ENCODE measurements at regions not wholly inside any gene's neighbourhood (a gene's known extent, or its start where the extent isn't known, plus 50 kb on each side); places are given as distances from the start of the nearest gene placed in this dataset.
"Not testable (repeated sequence)": the region's sequence is repeated elsewhere in the genome, so short reads cannot be mapped to it uniquely, and the experiment has no call there.

DNA sequence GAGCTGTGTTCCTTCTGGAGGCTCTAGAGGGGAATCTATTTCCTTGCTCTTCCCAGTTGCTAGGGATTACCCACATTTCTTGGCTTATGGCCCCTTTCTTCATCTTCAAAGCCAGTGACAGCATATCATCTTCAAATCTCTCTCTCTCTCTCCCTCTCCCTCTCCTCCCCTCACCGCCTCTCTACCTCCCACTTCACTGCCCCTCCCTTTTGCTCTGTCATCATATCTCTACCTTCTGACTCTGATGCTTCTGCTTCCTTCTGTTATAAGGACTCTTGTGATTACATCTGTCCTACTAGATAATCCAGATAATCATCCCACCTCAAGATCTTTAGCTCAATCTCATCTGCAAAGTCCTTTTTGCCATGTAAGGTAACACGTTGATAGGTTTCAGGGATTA, 93.1 kb upstream of the TEX13D start:
- no peak for DNase-seq

DNA sequence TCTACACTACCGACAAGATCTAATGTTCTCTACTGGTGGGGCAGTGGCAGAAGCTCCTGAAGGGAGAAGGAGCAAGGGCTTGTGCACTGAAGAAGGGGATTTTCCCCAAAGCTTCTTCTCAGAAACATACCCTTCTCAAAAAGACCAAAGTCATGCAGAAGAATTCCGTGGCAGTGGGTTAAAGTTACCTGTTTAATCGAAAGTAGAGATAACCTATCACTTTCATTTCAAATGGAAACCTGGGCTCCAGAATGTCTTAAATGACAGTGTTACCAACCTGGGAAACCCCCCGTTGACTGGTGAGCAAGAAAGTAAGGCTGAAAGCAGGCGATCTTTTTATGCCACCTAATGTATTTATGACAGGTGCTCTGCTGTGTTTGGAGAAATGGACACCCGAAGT, 92.5 kb upstream of the TEX13D start:
- DNase-seq, result no peak

DNA sequence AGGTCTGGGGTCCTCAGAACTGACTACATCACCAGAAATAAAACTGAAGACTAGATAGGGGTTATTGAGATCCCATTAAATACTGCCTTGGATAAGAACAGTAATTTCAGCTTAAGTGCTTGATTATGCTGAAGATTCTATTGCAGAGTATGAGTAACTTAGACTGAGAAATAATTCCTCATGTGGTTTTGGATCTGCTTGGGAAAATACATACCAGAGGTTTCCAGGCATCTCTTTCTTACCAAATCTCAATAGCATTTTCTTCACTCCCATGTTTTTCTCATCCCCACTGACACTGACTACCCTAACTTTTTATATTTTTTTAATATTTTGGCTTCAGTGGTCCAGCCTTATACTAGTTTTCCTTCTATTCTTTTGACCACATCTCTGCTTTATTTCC, 92.0 kb upstream of the TEX13D start:
- DNase-seq, result no peak

DNA sequence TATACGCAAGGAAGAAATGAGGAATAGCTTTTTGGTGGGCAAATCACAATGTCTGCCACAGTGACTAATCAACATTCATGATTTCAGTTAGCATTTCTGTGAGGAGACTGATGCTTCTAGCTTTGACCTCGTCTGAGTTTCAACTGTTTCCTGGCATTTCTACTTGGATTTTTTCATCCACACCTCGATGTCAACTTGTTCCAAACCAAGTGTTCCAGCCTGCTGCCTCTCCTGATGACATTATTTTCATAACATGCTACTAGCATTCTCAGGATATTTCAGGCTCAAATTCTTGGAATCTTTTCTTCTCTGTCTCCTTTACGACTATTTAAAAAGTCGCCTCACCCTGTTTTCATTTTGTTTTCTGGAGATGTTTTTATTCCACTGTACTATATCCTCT, 90.3 kb upstream of the TEX13D start:
- no peak for DNase-seq

DNA sequence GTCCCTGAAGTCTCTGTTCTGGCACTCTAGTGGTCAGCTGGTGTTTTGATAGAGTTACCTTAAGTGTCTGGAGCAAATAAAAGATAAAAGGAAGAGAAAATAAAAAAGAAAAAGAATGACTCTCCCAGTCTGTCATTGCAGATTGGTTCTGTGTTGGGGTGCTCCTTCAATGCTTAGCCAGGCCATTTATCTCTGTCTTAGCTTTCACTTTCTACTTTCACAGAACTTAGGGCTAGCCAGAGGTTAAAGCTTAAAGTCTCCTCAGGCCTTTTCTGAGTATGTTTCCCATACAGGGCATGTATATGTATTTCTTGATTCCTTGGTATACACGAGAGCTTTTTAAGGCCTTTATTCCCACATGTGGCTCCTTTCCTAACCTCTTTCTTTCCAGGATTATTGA, 83.1 kb upstream of the TEX13D start:
- no peak for DNase-seq

DNA sequence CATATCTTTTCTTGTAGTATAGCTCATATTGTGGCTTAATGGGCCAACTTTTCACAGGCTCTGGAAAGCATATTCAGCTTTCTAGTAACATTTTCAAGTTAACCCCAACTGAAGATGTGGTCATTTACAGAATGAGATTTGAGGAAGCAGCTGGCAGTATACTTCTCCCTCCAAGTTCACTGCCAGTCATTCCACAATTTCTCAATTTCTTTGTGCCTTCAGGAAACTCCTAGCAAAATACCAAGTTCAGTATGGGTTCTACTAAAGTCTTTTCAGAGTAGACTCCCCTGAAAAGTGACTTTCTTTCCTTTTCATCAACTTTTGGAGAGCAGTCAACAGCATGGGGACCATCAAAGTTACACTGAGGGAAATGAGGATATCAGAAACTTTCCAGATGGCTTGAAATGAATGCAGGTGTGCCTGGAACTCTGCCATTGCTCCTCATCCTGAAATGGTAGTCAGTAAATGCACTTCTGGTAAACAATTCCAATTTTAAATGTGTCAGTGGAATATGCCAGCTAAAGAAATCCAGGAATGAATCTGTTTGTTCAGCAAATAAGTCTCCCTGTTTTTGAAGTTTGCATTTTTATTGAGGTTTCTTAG, 81.5 kb upstream of the TEX13D start:
- no peak for DNase-seq

DNA sequence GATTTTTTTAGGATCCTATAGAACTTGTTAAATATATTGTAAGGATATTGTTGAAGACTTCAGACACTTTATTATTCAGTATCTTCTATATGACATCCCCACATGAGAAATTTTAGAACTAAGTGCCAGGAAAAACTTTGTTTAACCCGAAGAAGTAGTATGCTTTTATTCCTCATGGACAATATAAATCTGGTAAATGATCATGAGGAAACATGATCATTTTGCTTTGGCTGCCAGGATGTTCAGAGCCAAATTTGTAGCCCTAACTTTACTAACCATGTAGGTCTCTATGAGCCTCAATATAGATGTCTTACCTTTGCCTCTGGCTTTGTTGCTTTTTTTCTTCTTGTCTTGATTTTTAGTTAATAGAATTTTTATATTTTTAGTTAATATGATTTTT, 77.8 kb upstream of the TEX13D start:
- DNase-seq, result no peak

DNA sequence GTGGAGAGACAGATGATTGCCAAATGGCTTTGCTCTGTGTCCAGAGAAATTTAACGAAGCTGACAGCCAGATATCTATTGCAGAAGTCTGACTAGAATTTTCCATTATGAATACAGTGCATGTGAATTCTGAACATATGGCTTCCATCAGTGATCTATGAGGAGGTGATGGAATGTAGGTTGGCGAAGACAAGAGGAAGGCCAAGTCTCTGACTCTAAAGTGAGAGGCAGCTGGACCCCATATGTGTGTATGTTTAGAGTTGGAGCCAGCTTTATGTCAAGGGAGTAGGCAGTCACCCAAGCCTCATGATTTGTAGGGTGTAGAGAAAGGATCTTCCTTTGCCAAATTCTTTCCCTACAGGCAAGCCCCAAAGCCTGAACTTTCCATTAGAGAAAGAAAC, 76.2 kb upstream of the TEX13D start:
- no peak for DNase-seq

DNA sequence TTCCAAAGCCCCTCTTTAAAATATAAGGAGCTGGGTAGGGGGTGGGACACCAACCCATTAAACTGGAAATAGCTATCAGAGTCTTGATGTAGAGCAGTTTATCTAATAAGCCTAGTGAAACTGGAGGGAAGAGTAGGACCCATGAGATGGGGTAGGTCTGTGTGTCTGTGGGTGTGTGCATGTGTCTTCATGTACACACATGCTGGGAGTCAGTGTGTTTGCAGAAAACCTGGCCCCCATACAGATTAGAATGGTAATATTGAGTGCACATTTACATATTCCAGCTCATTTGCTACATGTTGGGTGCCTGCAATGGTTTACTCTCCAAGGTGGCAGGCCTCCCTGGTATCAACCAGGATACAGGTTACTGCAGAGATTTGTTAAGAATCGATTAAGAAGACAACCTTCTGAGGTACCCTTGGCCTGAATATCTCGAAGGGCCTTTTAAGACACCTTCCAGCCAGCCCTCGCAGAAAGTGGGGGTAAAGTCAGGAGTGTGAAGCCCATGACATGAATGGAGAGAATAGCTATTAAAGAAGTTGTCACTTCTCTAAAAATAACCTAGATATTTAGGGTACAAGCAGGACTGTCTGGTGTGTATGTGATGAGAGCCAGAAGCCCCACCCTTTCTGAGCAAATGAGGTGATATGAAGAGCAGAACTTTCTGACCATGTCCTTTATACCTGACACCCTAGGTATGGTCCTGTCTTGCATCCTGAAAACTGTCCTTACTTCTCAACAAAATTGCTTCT, 75.7 kb upstream of the TEX13D start:
- no peak for DNase-seq

DNA sequence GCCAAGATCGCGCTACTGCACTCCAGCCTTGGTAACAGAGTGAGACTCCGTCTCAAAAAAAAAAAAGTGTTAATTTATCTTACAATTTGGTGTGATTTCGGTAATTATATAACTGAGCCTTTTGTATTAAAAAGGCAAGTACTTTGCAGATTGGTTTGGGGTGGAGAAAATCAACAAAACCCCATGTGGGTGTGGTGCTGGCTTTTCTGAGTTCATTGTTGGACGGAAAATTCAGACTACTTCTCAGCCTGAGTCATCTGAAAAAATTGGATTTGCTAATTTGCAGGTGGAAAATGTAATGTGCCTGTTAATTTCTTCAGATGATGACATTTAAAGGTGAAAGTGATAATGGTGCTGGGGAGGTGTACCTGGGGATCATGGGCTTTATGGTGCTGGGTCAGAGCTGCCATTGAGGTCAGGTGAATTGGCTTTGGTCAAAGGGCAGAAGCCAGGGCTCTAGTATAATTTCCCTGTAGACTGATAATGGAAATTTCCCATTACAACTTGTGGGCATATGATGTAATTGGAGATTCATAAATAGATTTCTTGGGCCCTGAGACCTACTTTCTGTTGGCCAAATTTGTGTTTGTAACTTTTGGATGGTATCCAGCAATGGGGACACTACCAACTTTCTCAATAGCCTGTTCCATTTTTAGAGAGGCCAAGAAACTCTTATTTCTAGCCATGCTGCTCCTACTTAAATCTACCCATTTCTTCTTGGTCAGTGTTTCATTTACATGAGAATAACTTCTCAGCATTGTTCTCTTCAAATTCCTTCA, 74.3 kb upstream of the TEX13D start:
- no peak for DNase-seq

DNA sequence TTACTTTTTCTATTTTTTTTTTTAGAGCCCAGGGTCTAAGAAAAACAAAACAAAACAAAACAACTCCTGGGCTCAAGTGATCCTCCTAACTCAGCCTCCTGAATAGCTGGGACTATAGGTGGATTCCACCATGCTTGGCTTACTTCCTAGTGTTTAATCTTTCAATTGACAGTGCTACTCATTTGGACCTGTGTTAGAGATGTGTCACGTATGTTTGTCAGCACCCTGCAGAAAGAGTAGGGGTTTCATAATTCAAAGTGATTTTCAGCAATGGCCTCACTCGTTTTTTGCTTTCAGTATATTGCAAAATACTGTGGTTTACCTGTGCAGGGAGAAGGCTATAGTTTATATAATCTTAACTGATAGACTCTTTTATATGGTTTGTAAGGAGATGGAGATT, 71.6 kb upstream of the TEX13D start:
- DNase-seq, result no peak

DNA sequence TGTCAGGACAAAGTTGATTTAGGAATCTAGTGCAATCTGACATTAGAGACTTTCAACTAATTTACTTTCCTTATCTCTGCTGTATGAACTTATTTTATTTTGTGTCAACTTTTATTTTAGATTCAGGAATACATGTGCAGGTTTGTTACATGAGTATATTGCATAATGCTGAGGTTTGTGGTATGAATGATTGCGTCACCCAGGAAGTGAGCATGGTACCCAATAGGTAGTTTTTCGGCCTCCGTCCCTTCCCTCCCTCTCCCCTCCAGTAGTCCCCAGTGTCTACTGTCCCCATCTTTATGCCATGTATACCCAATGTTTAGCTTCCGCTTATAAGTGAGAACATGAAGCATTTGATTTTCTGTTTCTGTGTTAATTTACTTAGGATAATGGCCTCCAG, 68.7 kb upstream of the TEX13D start:
- DNase-seq, result no peak

DNA sequence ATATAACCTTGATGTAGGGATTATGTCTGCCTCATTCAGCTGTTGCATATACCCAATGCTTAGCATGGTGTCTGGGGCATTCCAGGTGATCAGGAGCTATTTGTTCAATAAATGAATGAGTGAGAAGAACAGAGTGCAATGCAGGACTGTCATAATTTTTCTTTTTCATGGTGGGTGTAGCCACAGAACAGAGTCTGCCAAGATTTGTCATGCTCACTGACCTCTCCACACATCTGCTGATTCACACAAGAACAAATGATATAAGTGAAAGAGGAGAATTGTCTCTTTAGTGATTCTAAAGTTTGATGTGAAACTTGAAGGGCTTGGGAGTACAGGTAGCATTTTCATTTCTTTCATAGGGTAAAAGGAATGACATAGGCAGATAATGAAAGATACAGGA, 64.4 kb upstream of the TEX13D start:
- no peak for DNase-seq

DNA sequence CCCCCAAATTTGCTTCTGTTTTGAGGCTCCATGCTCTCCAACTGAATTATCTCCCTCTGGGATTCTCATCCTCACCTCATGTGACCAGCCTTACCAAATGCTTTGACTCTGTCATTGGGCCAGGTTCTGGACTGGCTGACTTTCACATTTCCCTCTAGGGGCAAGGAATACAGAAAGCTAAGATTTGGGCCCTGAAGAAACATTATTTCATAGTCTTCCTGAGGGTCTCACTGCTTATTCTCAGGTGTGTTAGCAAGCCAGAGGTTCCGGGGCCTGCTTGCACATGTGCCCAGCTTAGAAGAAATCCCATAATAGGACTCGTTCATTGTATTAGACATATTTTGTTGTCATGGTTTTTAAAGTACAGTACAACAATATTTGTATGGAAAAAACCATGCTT, 62.6 kb upstream of the TEX13D start:
- no peak for DNase-seq

DNA sequence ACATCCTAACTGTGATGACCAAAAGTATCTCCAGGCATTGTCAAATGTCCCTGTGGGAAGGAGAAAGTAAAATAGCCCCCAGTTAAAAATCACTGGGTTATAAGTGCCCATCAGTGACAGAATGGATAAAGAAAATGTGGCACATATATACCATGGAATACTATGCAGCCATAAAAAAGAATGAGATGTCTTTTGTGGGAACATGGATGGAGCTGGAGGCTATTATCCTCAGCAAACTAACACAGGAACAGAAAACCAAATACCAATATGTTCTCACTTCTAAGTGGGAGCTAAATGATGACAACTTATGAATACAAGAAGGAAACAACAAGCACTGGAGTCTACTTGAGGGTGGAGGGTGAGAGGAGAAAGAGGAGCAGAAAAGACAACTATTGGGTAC, 60.9 kb upstream of the TEX13D start:
- DNase-seq, result not testable (repeated sequence)

DNA sequence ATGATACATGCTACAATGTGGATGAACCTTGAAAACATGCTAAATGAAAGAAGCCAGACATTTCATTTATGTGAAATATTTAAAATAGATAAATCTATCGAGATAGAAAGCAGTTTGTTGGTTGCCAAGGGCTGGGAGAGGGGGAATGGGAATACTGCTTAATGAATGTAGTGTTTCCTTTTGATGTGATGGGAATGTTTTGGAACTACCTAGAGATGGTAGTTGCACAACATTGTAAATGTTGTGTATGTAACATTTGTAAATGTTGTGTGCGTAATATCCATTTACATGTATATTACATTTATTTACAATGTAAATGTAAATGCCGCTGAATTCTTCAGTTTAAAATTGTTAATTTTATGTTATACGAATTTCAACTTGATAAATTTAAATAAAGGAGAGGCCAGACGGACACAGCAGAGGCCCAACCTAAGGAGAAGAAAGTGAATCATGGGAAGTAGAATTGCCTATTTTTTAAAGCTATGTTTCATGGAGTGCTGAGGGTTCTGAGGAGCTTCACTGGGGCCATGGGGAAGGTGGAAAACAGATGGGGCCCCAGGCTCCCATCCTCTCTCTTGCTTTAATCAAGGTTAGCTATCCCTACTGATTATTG, 60.0 kb upstream of the TEX13D start:
- no peak for DNase-seq

DNA sequence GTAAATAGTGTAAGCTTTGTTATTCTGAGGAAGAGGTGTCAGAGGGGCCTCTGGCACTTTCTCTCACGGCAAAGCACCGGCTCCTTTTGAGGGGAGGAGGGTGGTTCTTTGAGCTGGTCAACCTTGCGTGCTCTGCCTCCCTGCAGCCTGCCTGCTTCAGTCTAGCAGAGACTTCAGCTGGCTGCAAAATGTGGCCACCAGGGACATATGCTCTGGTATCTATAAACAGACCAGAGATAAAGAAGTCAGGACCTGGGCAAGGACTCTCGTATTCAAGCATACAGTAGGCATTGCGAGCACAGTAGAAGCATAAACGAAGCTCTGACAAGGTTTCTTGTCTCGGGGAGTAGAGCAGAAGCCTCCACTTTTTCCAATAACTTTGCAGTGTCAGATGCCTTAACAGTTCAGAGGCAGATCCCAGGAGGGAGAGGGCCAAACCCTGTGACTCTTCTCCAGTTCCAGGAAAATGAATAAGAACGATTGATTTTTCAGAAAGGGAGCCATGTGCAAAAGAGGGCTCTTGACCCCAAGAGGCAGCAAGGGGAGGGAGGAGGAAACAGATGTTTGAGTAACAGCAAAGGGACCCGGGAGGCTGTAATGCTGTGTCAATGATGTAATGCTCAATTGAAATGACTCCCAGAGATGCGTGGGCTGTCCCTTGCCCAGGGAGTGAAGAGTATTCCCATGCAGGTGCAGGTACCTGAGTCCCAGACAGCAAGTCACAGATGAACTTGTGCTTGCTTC, 57.9 kb upstream of the TEX13D start:
- DNase-seq, result no peak

DNA sequence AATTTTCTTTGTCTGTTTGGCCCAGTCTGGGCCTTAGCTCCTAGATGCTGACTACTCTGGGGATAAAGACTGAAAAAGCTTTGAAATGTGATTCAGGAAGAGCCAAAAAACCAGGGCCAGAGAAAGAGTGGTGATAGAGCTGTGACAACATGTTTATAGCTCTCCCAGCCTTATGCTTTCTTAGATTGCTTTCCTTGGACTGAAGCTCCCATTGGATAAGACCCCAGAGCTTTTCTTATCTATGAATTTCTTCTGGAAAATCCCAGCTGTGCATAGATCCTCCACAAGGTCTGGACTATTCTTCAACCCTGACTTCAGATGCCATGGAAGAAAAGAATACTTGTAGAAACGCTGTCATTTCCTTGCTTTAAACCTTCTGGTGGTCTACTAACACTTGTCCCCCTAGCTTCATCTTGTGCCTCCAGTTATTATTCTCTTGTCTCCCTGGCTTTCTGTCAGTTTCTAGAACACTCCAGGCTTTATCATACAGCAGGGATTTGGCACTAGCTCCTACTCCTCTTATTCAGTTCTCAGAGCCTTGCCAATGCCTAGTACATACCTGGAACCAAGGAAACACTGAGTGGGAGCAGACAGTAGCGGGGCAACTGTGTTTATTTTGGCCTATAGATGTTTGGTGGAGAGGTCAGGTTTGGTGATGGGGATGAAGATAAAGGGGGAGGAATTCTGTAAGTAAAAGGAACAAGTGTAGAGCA, 57.1 kb upstream of the TEX13D start:
- no peak for DNase-seq

DNA sequence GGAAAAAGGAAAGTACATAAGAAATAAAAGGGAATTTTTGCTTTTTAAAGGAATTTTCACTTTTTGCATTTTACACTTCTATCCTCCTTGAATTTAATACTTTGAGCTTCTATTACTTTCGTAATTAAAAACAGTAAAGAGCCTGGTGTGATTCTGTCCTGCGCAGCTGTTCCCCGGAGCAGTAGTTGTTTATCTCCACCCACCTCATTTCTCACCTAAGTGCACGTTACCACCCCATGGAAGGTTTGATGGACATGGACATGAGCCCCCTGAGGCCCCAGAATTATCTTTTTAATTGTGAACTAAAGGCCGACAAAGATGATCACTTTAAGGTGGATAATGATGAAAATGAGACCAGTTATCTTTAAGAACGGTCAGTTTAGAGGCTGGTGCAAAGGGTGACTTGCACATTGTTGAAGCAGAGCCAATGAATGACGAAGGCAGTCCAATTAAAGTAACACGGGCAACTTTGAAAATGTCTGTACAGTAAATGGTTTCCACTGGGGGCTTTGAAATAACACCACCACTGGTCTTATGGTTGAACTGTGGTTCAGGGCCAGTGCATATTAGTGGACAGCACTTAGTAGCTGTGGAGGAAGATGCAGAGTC, 52.1 kb upstream of the TEX13D start:
- no peak for DNase-seq

DNA sequence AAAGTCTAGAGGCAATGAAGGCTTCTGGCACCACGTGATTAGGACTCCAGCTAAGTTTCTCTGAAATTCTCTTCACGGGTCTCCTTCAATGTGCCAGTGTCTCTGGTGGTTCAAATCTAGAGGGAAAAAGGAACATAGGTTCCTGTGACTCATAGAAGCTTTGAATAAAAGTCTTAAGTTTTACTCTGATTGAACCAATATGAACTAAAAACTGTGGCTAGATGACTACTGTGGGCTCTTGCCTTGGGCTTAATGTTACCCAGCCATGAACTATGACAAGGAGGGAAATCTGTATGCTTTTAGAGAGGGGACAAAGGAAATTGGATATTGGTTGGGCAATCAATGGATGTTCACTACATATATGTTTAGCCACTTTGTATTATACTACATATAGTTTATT, 49.9 kb upstream of the TEX13D start:
- no peak for DNase-seq
